Natural killer cell (primary cell): ENCODE measurements at regions not wholly inside any gene's neighbourhood (a gene's known extent, or its start where the extent isn't known, plus 50 kb on each side); places are given as distances from the start of the nearest gene placed in this dataset.

Experiments used
- ATAC-seq, 3 donors: fragments of 150-1000 bp in 2 of 3; fragments of 200-7000 bp in 1 of 3; cut with Tn5 transposase; 1 replicate in 1 of 3; 2 replicates in 2 of 3; pipeline ENCODE4 v1.10.0; 2021; ENCODE audit warnings: mild to moderate bottlenecking in 2 of 3, moderate library complexity in 2 of 3
- DNase-seq, 2 donors: peaks; one replicate each; pipeline versions ENCODE4 v3.0.0 to v3.0.0-alpha.2; 2013 to 2021; ENCODE audit warnings: mixed read lengths in 1 of 2
- H3K27ac ChIP-seq: one replicate; pipeline ENCODE4 v1.5.1; 2013; ENCODE audit warnings: mild to moderate bottlenecking, low read length
- H3K27me3 ChIP-seq: one replicate; pipeline ENCODE4 v1.6.1; 2013; ENCODE audit warnings: low read length; ENCODE audit not compliant: control insufficient read depth, insufficient read depth
- H3K36me3 ChIP-seq: one replicate; pipeline ENCODE4 v1.6.1; 2013; ENCODE audit warnings: low read length; ENCODE audit not compliant: control insufficient read depth, insufficient read depth
- H3K4me1 ChIP-seq: one replicate; pipeline ENCODE4 v1.6.1; 2013; ENCODE audit warnings: low read length; ENCODE audit not compliant: control insufficient read depth, insufficient read depth
- H3K4me3 ChIP-seq: one replicate; pipeline ENCODE4 v1.5.1; 2013; ENCODE audit warnings: low read length
- H3K9me3 ChIP-seq: one replicate; pipeline ENCODE4 v1.6.1; 2013; ENCODE audit warnings: low read length; ENCODE audit not compliant: control insufficient read depth, insufficient read depth
- H3K27ac Mint-ChIP-seq, 2 donors: one replicate each; pipeline ENCODE4 v1.8.0; 2022; ENCODE audit warnings: mild to moderate bottlenecking in 2 of 2, mixed read lengths in 2 of 2, moderate library complexity in 1 of 2
- H3K27me3 Mint-ChIP-seq, 2 donors: one replicate each; pipeline ENCODE4 v1.8.0; 2022; ENCODE audit warnings: low read depth in 2 of 2, mixed read lengths in 2 of 2
- H3K36me3 Mint-ChIP-seq: one replicate; pipeline ENCODE4 v1.8.0; 2022; ENCODE audit warnings: mixed read lengths
- H3K4me1 Mint-ChIP-seq, 2 donors: one replicate each; pipeline ENCODE4 v1.8.0; 2022; ENCODE audit warnings: mixed read lengths in 2 of 2
- H3K4me3 Mint-ChIP-seq: one replicate; pipeline ENCODE4 v1.8.0; 2022; ENCODE audit warnings: mild to moderate bottlenecking, moderate library complexity, mixed read lengths
- H3K9me3 Mint-ChIP-seq, 2 donors: one replicate each; pipeline ENCODE4 v1.8.0; 2022; ENCODE audit warnings: mixed read lengths in 2 of 2
- CTCF ChIP-seq: fragments of 200-600 bp; IDR thresholded peaks from one replicate; pipeline ENCODE4 v1.8.0; 2022; ENCODE audit warnings: antibody characterized with exemption
- WGBS: methylation state at CpG from one replicate; pipeline ENCODE4 v1.1.7; 2013; ENCODE audit warnings: missing lambda C conversion rate; ENCODE audit not compliant: insufficient coverage; 5-methylcytosine and 5-hydroxymethylcytosine counted together
- intact Hi-C: fragments of 100-400 bp; cut with micrococcal nuclease; formaldehyde crosslinking; loops from one replicate; pipeline ENCODE4 v1.14.2; 2022

- no peak overlapping the region for H3K27ac Mint-ChIP-seq
- 41% methylated on average over 2 of the region's 2 CpGs for WGBS
Observed at GRCh38 chr5:3375586-3376311, 219.9 kb upstream of the IRX1 start.

GRCh38 chr5:3373391-3373790 is 222.2 kb upstream of the IRX1 start:
- ATAC-seq = no peak
- H3K27me3 Mint-ChIP-seq = no peaks in the 10 kb centered on the region

More at GRCh38 chr5:3375586-3376311, 219.9 kb upstream of the IRX1 start:
- peaks cover 12 to 18% of the 10 kb centered on the region in 2 donors for H3K9me3 Mint-ChIP-seq
- DNase-seq (no peak), ATAC-seq (no peak)
- H3K27ac ChIP-seq = no peak overlapping the region
- H3K27me3 ChIP-seq = no peaks in the 10 kb centered on the region
- peaks cover 9% of the 10 kb centered on the region for H3K36me3 Mint-ChIP-seq
- H3K4me1 ChIP-seq = no peaks in the 10 kb centered on the region
- intact Hi-C loops = no loop called here
- peaks cover 17% of the 10 kb centered on the region for H3K9me3 ChIP-seq
- TF ChIP-seq CTCF = no peak
- H3K4me3 ChIP-seq = no peak overlapping the region
- no peaks in the 10 kb centered on the region for H3K27me3 Mint-ChIP-seq
- no peaks in the 10 kb centered on the region for H3K4me1 Mint-ChIP-seq
- no peak overlapping the region for H3K4me3 Mint-ChIP-seq
- H3K36me3 ChIP-seq = no peaks in the 10 kb centered on the region

GRCh38 chr5:3372289-3372688 is 223.3 kb upstream of the IRX1 start:
- intact Hi-C loops = no loop called here
- H3K36me3 Mint-ChIP-seq = peaks cover 9% of the 10 kb centered on the region

More at GRCh38 chr5:3373391-3373790, 222.2 kb upstream of the IRX1 start:
- TF ChIP-seq CTCF = no peak
- no peaks in the 10 kb centered on the region for H3K36me3 ChIP-seq
- no peak overlapping the region for H3K4me3 ChIP-seq
- H3K27ac ChIP-seq = no peak overlapping the region
- peaks cover 14% of the 10 kb centered on the region for H3K9me3 ChIP-seq
- no peak for DNase-seq
- no peaks in the 10 kb centered on the region for H3K4me1 Mint-ChIP-seq
- H3K36me3 Mint-ChIP-seq = peaks cover 9% of the 10 kb centered on the region
- H3K27ac Mint-ChIP-seq = no peak overlapping the region
- no peaks in the 10 kb centered on the region for H3K4me1 ChIP-seq
- intact Hi-C loops = no loop called here
- no peaks in the 10 kb centered on the region for H3K27me3 ChIP-seq
- no peak overlapping the region for H3K4me3 Mint-ChIP-seq
- peaks cover 12 to 18% of the 10 kb centered on the region in 2 donors for H3K9me3 Mint-ChIP-seq

More at GRCh38 chr5:3372289-3372688, 223.3 kb upstream of the IRX1 start:
- peaks cover 10 to 18% of the 10 kb centered on the region in 2 donors for H3K9me3 Mint-ChIP-seq
- no peak overlapping the region for H3K4me3 Mint-ChIP-seq
- Histone ChIP-seq H3K4me3 (no peak overlapping the region), H3K27ac (no peak overlapping the region), H3K36me3 (no peaks in the 10 kb centered on the region), H3K9me3 (peaks cover 14% of the 10 kb centered on the region), H3K4me1 (no peaks in the 10 kb centered on the region), H3K27me3 (no peaks in the 10 kb centered on the region)
- H3K27ac Mint-ChIP-seq = no peak overlapping the region
- H3K4me1 Mint-ChIP-seq = no peaks in the 10 kb centered on the region
- no peak for TF ChIP-seq CTCF
- no peaks in the 10 kb centered on the region for H3K27me3 Mint-ChIP-seq
- DNase-seq (no peak), ATAC-seq (no peak)
